Left colon (tissue), 2 donors: ENCODE measurements at regions not wholly inside any gene's neighbourhood (a gene's known extent, or its start where the extent isn't known, plus 50 kb on each side); places are given as distances from the start of the nearest gene placed in this dataset.

Source experiments
- ATAC-seq: fragments of 200-7000 bp; cut with Tn5 transposase; one replicate; pipeline ENCODE4 v1.9.1; 2020; ENCODE audit warnings: mild to moderate bottlenecking, moderate library complexity
- DNase-seq, 2 donors: peaks; one replicate each; pipeline ENCODE4 v3.0.0-alpha.2; 2020
- intact Hi-C, 2 donors: fragments of 100-400 bp; cut with DNase I in 1 of 2; cut with micrococcal nuclease in 1 of 2; formaldehyde crosslinking; loops; one replicate each; pipeline versions ENCODE4 v1.11.2 to v1.14.0; 2022; cut with DNase I, micrococcal nuclease
- donor health status: DM: no; HTN: no; CAD: no.
- donor health status: DM: yes; HTN: yes; CAD: no.

DNA sequence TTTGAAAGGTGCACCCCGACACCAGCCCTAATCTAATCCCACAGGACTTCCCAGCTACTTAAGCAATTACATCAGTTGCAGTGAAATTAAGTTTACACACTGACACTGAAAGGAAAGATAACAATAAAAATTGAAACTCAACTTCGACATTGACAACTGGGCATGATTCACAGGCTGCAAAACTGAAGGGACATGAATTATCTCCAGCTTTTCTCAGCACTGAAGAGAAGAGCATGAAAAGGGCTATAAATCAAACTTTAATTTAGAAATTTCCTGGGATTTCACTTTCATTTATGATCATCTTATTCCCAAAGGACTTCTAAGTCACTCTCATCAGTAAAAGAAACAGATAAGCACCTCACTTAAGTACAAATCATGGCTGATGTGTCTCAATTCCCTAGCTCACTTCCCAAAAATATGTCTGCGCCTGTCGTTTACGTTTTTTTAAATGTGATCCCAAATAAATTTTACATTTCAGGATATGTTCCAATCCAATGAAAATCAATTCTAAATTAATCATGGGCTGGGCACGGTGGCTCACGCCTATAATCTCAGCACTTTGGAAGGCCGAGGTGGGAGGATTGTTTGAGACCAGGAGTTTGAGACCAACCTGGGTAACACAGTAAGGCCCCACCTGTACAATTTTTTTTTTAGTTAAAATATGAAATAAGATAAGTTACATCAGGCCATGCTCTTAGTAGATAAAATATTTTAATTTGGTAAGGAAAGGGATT lies 134.4 kb upstream of the TBL1X start:
- DNase-seq (no peak), ATAC-seq (no peak)
- intact Hi-C loops, result no loop called here

GRCh38 chrX:9333873-9334560 lies 130.8 kb upstream of the TBL1X start:
- no peak for ATAC-seq
- no peak for DNase-seq
- intact Hi-C loops, result no loop called here

- ATAC-seq (no peak), DNase-seq (no peak)
- intact Hi-C loops, result no loop called here
Observed at GRCh38 chrX:9335251-9335650, 129.6 kb upstream of the TBL1X start.

DNA sequence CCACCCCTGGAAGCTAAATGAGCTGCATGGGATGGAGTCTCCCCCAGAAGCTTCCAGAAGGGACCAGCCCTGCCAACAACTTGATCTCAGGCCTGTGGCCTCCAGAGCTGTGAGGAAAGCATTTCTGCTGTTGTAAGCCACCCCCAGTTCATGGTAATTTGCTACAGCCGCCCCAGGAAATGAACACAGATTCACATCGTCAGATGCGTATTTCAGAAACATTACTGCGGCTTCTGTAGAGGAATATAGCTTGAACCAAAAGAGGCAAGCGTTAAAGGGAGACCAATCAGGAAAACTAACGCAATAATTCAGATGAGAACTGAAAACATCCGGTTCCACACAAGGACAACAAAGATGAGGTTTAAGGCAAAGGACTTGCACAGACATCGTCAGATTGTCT lies 128.4 kb upstream of the TBL1X start:
- intact Hi-C loops, result no loop called here
- DNase-seq, result no peak
- no peak for ATAC-seq

- ATAC-seq (no peak), DNase-seq (no peak)
- intact Hi-C loops, result no loop called here
Observed at GRCh38 chrX:9337046-9337445, 127.8 kb upstream of the TBL1X start.

DNA sequence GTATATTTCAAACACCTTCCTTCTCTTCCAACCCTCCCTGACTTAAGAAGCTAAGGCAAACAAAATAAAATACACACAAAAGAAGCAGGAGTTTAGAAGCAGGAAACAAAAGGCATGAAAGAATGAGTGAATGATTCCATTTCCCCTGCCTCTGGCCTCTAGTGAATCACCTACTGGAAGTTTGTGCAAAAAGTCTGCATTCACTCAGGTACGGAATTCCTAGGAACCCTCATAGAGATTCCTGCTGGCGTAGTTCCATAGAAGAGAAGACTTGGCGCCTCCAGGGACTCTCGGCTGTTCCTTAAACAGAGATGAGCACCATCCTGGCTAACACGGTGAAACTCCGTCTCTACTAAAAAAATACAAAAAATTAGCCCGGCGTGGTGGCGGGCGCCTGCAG lies 125.9 kb upstream of the TBL1X start:
- DNase-seq (no peak), ATAC-seq (no peak)
- intact Hi-C loops, result no loop called here

DNA sequence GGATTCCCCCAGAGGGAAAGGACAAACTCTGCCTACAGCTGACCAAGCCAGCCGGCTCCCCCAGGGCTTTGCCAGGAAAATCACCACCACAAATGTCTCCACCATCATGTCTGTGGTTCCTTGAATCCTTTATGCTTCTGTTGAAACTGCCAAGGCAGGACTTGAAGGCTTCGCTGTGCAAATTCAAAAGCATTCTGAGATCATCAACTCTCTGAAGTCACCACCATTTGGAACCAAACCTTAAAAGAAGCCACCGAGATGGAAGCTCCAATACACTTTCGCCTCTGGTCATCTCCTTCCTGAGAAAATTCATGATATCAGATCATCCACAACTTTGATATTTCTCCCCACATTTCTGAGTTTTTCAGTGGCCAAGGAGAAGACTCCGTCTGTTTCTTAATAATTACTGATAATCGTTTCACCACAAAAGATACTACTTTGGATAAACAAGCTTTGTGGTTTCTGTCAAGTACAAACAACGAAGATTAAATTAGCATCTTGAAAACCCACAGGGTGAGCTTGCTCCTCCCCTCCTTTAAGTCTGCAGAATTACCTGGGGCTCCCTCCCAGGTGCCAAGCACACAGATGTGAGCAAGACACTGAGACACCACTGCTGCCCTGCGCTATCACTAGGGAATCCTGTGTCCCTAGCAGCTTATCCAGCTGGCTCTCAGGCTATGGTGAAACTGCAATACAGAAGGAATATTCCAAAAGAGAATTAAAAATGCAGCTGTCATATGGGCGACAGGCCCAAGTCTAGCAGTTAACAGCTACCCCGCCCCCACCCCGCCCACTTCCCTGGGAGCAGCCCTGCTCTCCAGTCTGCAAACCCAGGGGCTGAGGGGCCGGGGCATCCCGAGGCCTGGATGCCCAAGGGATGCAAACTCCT lies 125.0 kb upstream of the TBL1X start:
- intact Hi-C loops, result loop anchor here in 1 of 2 donors (5.0 kb wide), 1 partner anchor 122 kb away; no protein-coding TSS in a partner anchor
- ATAC-seq (no peak), DNase-seq (peak in 1 of 2 donors; percentile 38)

- intact Hi-C loops, result loop anchor here in 1 of 2 donors (5.0 kb wide), 1 partner anchor 122 kb away; no protein-coding TSS in a partner anchor
- DNase-seq, result peak; percentile 40 to 44
- ATAC-seq, result peak; percentile 21
Observed at GRCh38 chrX:9340598-9341290, 124.1 kb upstream of the TBL1X start.

DNA sequence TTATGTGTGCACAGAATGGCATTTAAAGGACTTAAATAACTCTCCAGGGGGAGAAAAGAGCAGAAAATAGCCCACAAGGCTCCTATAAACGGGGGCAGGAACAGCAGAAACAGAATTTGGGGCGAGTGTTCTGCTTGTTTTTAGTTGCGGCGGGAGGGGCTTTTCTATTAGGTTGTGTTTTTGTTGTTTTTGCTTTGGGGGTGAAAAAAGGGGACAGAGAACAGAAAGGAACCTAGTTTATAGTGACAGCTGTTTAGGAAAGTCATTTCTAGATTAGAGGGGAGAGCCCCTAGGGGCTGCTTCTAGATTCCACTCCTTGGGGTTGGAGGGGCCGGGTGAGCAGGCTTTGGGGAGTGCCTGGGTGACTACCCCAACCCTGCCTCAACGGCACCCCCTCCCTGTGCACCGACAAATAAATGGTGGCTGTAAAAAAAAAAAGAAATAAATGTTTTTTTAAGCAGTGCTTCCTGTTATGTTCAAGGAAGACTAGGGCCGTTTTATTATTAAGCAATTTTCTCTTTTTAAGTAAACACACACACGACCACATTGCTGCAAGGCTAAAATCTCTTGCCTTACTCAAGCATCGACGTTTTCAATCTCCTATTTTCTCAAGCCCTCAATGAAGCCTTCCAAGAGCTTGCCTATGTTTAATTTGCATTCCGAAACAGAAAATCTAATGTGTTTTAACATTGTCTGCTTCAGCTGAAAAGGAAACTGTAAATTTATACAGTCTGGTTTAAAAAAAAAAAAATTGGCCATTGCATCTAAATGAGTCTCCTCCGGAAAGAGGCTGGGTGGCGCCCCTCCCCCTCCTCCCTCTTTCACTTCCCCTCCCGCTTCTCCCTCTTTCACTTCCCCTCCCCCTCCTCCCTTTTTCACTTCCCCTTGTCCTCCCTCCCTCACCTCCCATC lies 123.3 kb upstream of the TBL1X start:
- intact Hi-C loops, result loop anchor here in 1 of 2 donors (5.0 kb wide), 1 partner anchor 121 kb away; no protein-coding TSS in a partner anchor
- peak; percentile 68 for ATAC-seq
- peak; percentile 76 to 84 for DNase-seq

GRCh38 chrX:9342561-9343051 lies 122.3 kb upstream of the TBL1X start:
- ATAC-seq (peak; percentile 96), DNase-seq (peak; percentile 78 to 86)
- intact Hi-C loops, result loop anchor here in 1 of 2 donors (5.0 kb wide), 1 partner anchor 120 kb away; no protein-coding TSS in a partner anchor

GRCh38 chrX:9343971-9344370 lies 120.9 kb upstream of the TBL1X start:
- intact Hi-C loops, result loop anchor here in 1 of 2 donors (5.0 kb wide), 1 partner anchor 118 kb away; no protein-coding TSS in a partner anchor
- ATAC-seq, result no peak

GRCh38 chrX:9345957-9346356 lies 118.9 kb upstream of the TBL1X start:
- ATAC-seq (no peak), DNase-seq (no peak)
- intact Hi-C loops, result no loop called here

More at GRCh38 chrX:9343971-9344370, 120.9 kb upstream of the TBL1X start:
- no peak for DNase-seq

- intact Hi-C loops, result loop anchor here in 1 of 2 donors (5.0 kb wide), 1 partner anchor 97 kb away; no protein-coding TSS in a partner anchor
- no peak for ATAC-seq
Observed at GRCh38 chrX:9349572-9350494, 115.0 kb upstream of the TBL1X start.

DNA sequence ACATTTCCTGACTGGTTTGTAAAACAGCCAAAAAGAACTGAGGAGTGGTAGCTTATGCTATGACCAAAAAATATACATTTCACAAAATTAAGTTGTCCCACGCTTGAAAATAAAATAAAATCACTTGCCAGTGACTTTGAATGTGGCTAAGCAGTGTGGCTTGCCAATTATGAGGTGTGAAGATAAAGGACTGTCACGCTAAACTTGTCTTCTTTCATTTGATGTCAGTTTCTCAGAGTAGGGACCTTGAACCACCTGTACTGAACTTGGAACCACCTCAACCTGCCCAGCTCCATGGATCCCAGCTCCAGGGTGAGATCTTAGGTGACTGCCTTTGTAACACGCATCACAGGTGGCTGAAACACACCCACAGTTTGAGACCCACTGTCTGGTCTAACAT lies 113.7 kb upstream of the TBL1X start:
- DNase-seq (no peak), ATAC-seq (no peak)
- intact Hi-C loops, result loop anchor here in 1 of 2 donors (5.0 kb wide), 1 partner anchor 96 kb away; no protein-coding TSS in a partner anchor

More at GRCh38 chrX:9349572-9350494, 115.0 kb upstream of the TBL1X start:
- no peak for DNase-seq

DNA sequence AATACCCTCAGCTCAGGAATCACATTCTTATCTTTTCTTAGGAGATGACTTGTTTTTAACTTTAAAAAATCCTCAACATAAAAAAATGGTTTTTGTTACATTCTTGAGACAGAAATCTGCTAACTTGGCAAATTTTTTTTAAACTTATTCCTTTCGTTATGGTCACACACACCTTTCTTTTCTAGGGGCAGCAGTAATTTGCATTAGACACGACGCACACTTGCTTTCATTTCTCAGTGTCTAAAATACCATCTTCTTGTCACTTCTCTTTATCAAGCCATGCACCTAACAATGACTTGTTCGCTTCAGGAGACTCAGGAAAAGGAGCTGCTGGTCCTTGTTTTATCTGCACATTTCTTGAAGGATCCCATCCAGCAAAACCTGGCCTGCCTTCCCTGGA lies 112.6 kb upstream of the TBL1X start:
- ATAC-seq (no peak), DNase-seq (no peak)
- intact Hi-C loops, result loop anchor here in 1 of 2 donors (5.0 kb wide), 1 partner anchor 95 kb away; no protein-coding TSS in a partner anchor
